Fibroblast of villous mesenchyme (primary cell): ENCODE measurements at regions not wholly inside any gene's neighbourhood (a gene's known extent, or its start where the extent isn't known, plus 50 kb on each side); places are given as distances from the start of the nearest gene placed in this dataset.

Experiments
- DNase-seq: peaks from one replicate; pipeline ENCODE4 v3.0.0-alpha.2; 2010; ENCODE audit warnings: low read depth
- H3K4me3 ChIP-seq: 2 replicates; pipeline ENCODE4 v1.5.1; 2011; ENCODE audit warnings: low read depth, mild to moderate bottlenecking, low read length
- CTCF ChIP-seq: IDR thresholded peaks from 2 replicates; pipeline ENCODE4 v1.5.1; 2012; ENCODE audit warnings: low read depth, mild to moderate bottlenecking, low read length; ENCODE audit not compliant: insufficient read depth

GRCh38 chr11:41970681-41971080 is 511.2 kb upstream of the LRRC4C start:
- no peak for TF ChIP-seq CTCF
- no peak overlapping the region for H3K4me3 ChIP-seq
- no peak for DNase-seq

GRCh38 chr11:41971592-41971991 is 512.1 kb upstream of the LRRC4C start:
- no peak for DNase-seq
- no peak for TF ChIP-seq CTCF
- no peak overlapping the region for H3K4me3 ChIP-seq

- no peak for DNase-seq
- H3K4me3 ChIP-seq, result no peak overlapping the region
- TF ChIP-seq CTCF, result no peak
Measured at GRCh38 chr11:41978945-41979344, 519.5 kb upstream of the LRRC4C start.

GRCh38 chr11:41980741-41981140 is 521.3 kb upstream of the LRRC4C start:
- no peak overlapping the region for H3K4me3 ChIP-seq
- DNase-seq, result no peak
- no peak for TF ChIP-seq CTCF

GRCh38 chr11:41982276-41982675 is 522.8 kb upstream of the LRRC4C start:
- H3K4me3 ChIP-seq, result no peak overlapping the region
- no peak for TF ChIP-seq CTCF
- DNase-seq, result no peak

- DNase-seq, result no peak
- TF ChIP-seq CTCF, result no peak
- H3K4me3 ChIP-seq, result no peak overlapping the region
Measured at GRCh38 chr11:41982975-41983374, 523.5 kb upstream of the LRRC4C start.

GRCh38 chr11:41983475-41983874 is 524.0 kb upstream of the LRRC4C start:
- no peak for TF ChIP-seq CTCF
- H3K4me3 ChIP-seq, result no peak overlapping the region
- no peak for DNase-seq
